Activated T-cell treated with anti-CD3 and anti-CD28 coated beads, Interleukin-2, amount 50 U/mL, for 72 hours (primary cell): ENCODE measurements at regions not wholly inside any gene's neighbourhood (a gene's known extent, or its start where the extent isn't known, plus 50 kb on each side); places are given as distances from the start of the nearest gene placed in this dataset.
"Not testable (repeated sequence)": the region's sequence is repeated elsewhere in the genome, so short reads cannot be mapped to it uniquely, and the experiment has no call there.

Experiments used
- ATAC-seq, 2 donors: fragments of 150-1000 bp; cut with Tn5 transposase; replicated peaks in 1 of 2; 2 replicates each; pipeline ENCODE4 v1.10.0; 2021; ENCODE audit warnings: moderate library complexity in 2 of 2, mild to moderate bottlenecking in 1 of 2
- DNase-seq, 2 donors: peaks; one replicate each; pipeline ENCODE4 v3.0.0; 2021 to 2022; ENCODE audit warnings: mixed read lengths in 1 of 2
- H3K27ac Mint-ChIP-seq: one replicate; pipeline ENCODE4 v1.8.0; 2022; ENCODE audit warnings: mild to moderate bottlenecking, moderate library complexity, mixed read lengths
- H3K27me3 Mint-ChIP-seq: one replicate; pipeline ENCODE4 v1.8.0; 2022; ENCODE audit warnings: low read depth, mixed read lengths
- H3K36me3 Mint-ChIP-seq, 2 donors: one replicate each; pipeline ENCODE4 v1.8.0; 2022; ENCODE audit warnings: mixed read lengths in 2 of 2, mild to moderate bottlenecking in 1 of 2; ENCODE audit not compliant: insufficient read depth in 2 of 2
- H3K4me1 Mint-ChIP-seq: one replicate; pipeline ENCODE4 v1.8.0; 2022; ENCODE audit warnings: low read depth, mixed read lengths
- H3K4me3 Mint-ChIP-seq, 2 donors: one replicate each; pipeline ENCODE4 v1.8.0; 2022; ENCODE audit warnings: mild to moderate bottlenecking in 2 of 2, mixed read lengths in 2 of 2, moderate library complexity in 2 of 2
- H3K9me3 Mint-ChIP-seq, 2 donors: one replicate each; pipeline ENCODE4 v1.8.0; 2022; ENCODE audit warnings: mixed read lengths in 2 of 2

DNA sequence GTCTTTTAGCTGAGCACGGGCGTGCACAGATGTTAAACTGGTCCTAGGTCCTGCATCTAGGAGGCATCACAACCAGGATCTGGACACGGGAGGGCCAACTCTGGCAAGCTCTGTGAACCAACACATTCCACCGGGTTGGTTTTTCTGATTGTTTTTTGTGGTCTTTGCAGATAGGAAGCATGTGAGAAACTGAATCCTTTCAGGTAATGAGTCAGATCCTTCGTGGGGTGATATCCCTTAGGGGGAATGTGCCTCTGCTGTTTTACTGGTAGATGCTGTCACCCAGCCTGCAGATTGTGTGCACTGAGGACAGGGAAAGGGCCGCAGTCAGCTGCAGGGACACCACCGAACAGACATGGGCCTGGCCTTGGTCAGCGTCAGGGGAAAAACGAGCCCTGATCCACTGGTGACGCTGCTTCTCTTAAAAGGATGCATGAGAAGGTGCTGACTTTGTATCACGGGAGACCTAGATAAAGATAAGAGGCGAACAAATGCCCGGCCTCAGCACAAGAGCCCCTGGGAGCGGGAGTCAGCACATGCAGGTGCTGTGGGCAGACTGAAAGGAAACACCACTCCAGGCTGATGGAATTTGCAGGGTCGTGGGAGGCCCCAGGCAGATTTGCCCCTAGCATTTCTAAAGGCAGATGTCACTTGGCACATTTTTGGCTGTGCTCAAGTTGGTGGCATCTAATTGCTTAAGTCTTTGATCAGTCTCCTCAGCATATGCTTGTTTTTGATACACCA lies 51.1 kb downstream of the DOP1B start:
- H3K4me3 Mint-ChIP-seq, result no peak overlapping the region
- H3K9me3 Mint-ChIP-seq, result no peaks in the 10 kb centered on the region
- H3K4me1 Mint-ChIP-seq, result peaks cover 44% of the 10 kb centered on the region
- H3K27me3 Mint-ChIP-seq, result no peaks in the 10 kb centered on the region
- H3K27ac Mint-ChIP-seq, result no peak overlapping the region
- peaks cover 2 to 3% of the 10 kb centered on the region in 2 donors for H3K36me3 Mint-ChIP-seq
- ATAC-seq, result peak; percentile 52 to 63
- peak; percentile 8 to 18 for DNase-seq

DNA sequence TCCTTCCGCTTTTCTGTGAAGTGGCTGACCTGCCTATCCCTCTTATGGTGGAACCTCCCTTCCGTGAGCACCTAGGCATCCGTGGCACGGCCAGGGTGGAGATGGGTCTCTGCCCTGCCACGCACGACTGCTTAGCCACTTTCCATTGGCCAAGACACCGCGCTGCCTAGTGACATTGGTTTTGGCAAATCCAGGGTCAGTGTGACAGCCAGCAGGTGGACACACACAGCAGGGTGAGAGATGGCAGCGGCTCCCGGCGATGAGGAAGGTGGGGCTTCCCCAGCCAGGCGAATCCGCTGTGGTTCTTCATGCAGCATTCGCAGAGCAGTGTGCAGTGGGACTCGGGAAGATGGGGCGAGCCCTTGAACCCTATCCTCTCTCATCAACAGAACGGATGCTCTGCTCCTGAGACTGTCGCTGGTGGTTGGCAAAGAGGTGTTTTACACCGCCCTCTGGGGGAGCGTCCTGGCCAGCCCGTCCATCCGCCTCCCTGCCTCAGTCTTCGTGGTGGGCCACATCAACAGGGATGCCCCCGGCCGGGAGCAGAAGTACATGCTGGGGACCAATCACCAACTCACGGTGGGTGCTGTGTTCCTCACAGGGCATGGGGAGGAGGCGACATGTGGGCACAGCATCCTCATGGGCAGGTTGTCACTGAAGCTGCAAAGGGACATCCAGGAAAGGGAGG lies 51.8 kb downstream of the DOP1B start:
- no peak overlapping the region for H3K27ac Mint-ChIP-seq
- no peak overlapping the region for H3K4me3 Mint-ChIP-seq

DNA sequence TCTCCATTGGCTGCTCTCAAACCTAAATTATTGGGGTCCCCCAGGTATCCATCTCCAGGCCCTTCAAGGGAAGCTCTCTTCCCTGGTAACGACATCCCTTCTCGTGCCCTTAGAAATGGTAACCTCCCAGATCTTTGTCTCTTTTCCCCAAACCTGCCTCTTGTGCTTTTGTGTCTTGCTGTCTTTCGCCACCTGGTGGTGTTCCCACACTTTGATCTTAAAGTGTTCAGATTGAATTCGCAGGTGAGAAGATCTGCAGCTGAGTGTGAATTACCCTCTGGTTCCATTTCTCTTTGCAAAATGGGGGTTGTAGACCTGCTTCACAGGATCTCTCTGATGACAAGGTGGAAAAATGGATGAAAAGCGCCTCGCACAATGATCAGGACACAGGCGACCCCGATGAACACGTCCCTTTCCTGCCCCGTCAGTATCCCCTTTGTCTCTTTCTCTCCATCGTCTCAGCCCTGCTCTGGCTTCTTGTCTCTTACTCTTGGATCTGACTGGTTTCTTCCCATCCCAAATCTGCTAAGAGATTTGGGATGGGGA lies 53.1 kb downstream of the DOP1B start:
- ATAC-seq (no peak), DNase-seq (peak; percentile 34 to 45)
- H3K27me3 Mint-ChIP-seq, result no peaks in the 10 kb centered on the region
- no peak overlapping the region for H3K27ac Mint-ChIP-seq
- peaks cover 30% of the 10 kb centered on the region for H3K4me1 Mint-ChIP-seq
- peaks cover 2 to 4% of the 10 kb centered on the region in 2 donors for H3K36me3 Mint-ChIP-seq
- H3K9me3 Mint-ChIP-seq, result no peaks in the 10 kb centered on the region
- H3K4me3 Mint-ChIP-seq, result no peak overlapping the region

More for the DNA sequence above, 51.8 kb downstream of the DOP1B start:
- H3K4me1 Mint-ChIP-seq, result peaks cover 37% of the 10 kb centered on the region
- H3K36me3 Mint-ChIP-seq, result peaks cover 2 to 3% of the 10 kb centered on the region in 2 donors
- no peak for DNase-seq
- H3K9me3 Mint-ChIP-seq, result no peaks in the 10 kb centered on the region
- no peaks in the 10 kb centered on the region for H3K27me3 Mint-ChIP-seq
- ATAC-seq, result no peak

DNA sequence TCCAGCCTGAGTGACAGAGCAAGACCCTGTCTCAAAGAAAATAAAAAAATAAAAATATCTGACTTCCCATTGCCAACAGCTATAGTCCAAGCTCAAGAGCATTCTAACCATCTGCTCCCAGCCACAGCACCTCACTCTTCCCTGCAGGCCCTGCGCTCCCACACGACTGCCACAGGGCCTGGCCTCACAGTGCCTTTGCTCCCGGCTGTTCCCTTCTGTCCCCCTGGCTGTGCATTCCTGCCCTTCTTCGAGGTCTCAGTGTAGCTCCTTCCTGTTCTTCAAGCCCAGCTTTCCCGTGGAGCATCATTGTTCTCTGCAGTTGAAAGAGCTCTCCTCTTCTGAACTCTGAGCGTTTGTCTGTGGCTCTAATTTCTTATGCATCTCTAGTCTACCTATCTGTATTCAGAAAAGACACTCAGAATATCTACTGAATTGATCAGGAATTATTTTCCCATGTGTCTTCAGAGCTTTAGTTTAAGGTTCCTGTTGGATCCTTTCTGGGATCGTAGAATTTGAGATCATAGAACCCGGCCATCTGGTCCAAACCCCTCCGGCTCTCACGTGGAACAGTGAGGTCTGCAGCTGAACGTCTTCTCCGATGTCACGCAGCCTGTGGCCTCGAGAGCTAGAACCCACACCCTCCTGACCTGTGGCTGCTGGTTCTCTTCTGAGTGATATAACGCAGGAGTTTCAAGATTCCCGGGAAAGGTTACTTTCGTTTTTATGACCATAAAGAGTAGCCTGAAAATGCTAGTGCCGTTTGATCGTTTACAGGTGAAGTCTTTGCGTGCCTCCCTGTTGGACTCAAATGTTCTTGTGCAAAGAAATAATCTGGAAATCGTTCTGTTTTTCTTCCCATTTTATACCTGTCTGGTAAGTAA lies 54.4 kb downstream of the DOP1B start:
- peaks cover 2 to 4% of the 10 kb centered on the region in 2 donors for H3K36me3 Mint-ChIP-seq
- no peak overlapping the region for H3K4me3 Mint-ChIP-seq
- peaks cover 30% of the 10 kb centered on the region for H3K4me1 Mint-ChIP-seq
- no peaks in the 10 kb centered on the region for H3K27me3 Mint-ChIP-seq
- no peak for ATAC-seq
- no peak overlapping the region for H3K27ac Mint-ChIP-seq
- no peak for DNase-seq
- H3K9me3 Mint-ChIP-seq, result no peaks in the 10 kb centered on the region

DNA sequence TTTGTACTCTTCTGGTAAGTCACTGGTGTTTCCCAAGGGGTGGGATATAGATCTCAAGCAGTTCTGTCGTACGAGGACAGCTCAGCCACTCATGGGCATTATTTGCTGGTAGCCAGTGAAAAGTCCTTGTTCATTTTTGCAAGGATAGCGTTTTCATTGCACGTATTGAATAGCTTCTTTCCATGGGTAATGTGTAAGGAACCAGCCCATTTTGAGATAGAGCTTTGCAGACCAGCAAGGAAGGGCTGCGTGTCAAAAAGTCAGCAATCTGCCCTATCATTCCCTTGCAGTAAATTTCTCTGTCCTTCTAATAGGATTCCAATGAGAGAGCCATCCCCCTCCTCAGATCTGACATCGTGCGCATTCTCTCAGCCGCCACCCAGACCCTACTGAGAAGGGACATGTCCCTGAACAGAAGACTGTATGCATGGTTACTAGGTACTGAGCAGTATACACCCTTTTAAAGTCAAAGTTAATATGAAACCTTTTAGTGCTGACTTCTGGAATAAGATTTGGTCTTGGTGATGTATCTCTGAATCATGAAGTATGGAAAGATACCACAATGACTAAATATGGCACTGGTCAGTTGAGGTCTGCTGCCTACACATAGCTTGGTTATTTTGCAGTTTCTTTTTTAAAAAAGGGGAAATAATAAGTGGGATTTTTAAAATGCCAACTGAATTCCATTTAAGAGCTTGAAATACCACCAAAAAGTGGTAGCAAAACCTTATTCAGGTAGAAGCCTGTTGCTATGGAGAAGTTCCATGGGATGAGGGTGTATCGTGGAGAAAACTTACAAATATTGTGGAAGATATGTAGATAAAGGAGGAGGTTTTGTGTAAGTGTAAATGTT lies 55.3 kb downstream of the DOP1B start:
- no peaks in the 10 kb centered on the region for H3K9me3 Mint-ChIP-seq
- H3K4me1 Mint-ChIP-seq, result peaks cover 30% of the 10 kb centered on the region
- no peak for DNase-seq
- no peak overlapping the region for H3K27ac Mint-ChIP-seq
- H3K27me3 Mint-ChIP-seq, result no peaks in the 10 kb centered on the region
- peak; percentile 36 to 68 for ATAC-seq
- peaks cover 2 to 4% of the 10 kb centered on the region in 2 donors for H3K36me3 Mint-ChIP-seq
- H3K4me3 Mint-ChIP-seq, result no peak overlapping the region

DNA sequence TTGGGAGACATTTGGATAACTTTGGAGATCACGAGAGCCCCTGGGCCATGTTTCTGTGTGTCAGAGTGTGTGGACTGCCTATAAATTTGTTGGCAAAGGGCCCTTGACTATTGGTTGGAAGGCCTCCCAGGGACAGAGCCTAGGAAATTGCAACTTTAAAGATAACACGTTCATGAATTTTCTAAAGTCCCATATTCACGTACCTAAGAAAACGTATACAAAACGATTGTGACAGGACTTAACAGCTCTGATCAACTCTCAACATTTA lies 55.8 kb downstream of the DOP1B start:
- H3K9me3 Mint-ChIP-seq, result no peaks in the 10 kb centered on the region
- peaks cover 2 to 4% of the 10 kb centered on the region in 2 donors for H3K36me3 Mint-ChIP-seq
- no peak overlapping the region for H3K4me3 Mint-ChIP-seq
- no peak for DNase-seq
- no peak overlapping the region for H3K27ac Mint-ChIP-seq
- H3K4me1 Mint-ChIP-seq, result peaks cover 26% of the 10 kb centered on the region
- no peak for ATAC-seq
- H3K27me3 Mint-ChIP-seq, result no peaks in the 10 kb centered on the region

DNA sequence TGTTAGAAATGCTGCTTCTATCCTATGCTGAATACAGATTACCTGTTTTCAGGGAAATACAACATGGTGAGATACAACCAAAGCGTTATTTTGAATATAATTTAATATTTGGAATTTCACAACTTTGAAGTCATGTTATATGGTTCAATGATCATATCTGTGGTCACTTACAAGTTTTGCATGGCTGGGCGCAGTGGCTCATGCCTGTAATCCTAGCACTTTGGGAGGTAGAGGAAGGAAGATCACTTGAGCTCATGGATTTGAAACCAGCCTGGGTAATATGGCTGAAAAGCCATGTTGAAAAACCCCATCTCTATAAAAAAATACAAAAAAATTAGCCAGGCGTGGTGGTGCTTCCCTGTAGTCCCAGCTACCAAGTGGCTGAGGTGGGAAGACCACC lies 57.9 kb downstream of the DOP1B start:
- ATAC-seq (no peak), DNase-seq (no peak)
- H3K4me3 Mint-ChIP-seq, result no peak overlapping the region
- H3K27me3 Mint-ChIP-seq, result no peaks in the 10 kb centered on the region
- H3K27ac Mint-ChIP-seq, result no peak overlapping the region
- H3K9me3 Mint-ChIP-seq, result no peaks in the 10 kb centered on the region
- H3K36me3 Mint-ChIP-seq, result peaks cover 1 to 4% of the 10 kb centered on the region in 2 donors
- H3K4me1 Mint-ChIP-seq, result peaks cover 14% of the 10 kb centered on the region

DNA sequence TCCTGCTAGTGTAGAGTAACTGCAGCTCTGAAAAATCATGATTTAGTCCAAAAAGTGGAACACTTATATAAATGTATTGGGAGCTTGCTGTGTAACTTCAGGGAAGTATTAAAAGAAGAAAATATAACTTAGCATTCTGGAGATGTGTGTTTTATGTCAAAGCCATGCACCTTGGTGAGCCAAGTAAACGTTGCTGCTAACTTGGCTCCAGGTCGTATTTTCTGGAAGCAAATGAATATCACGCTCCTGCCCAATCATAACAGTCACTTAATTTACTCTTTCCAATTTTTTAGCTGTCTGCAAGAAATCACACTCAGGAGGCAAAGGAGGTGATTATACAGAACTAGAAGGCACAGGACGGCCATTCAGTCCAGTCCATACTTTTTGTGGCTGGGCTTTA lies 61.1 kb downstream of the DOP1B start:
- Mint-ChIP-seq H3K36me3 (peaks cover 0 to 1% of the 10 kb centered on the region in 2 donors), H3K27ac (no peak overlapping the region), H3K27me3 (no peaks in the 10 kb centered on the region)

DNA sequence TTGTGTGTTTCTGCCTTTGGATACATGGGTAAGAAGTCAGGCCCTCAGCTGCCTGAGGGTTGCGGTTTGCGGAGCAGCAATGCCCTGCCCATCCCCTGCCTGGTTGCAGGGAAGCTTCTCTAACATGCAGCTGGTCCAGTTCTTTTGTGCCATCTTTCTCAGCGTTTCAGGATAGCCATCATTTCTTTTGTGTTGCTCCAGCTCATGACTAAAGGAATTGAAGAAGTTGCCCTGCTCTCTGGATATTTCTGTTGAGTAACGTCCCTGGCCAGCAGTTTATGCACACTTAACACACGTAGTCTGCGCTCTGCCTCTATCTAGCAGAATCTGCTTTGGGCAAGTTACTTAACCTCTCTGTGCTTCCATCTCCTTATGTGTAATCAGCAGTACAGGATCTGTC lies 62.1 kb downstream of the DOP1B start:
- H3K4me1 Mint-ChIP-seq, result no peaks in the 10 kb centered on the region
- no peaks in the 10 kb centered on the region for H3K27me3 Mint-ChIP-seq
- no peak for ATAC-seq
- H3K36me3 Mint-ChIP-seq, result peaks cover 0 to 1% of the 10 kb centered on the region in 2 donors
- DNase-seq, result no peak
- no peak overlapping the region for H3K4me3 Mint-ChIP-seq
- no peaks in the 10 kb centered on the region for H3K9me3 Mint-ChIP-seq
- no peak overlapping the region for H3K27ac Mint-ChIP-seq

More for the DNA sequence above, 61.1 kb downstream of the DOP1B start:
- H3K4me1 Mint-ChIP-seq, result no peaks in the 10 kb centered on the region
- ATAC-seq (no peak), DNase-seq (no peak)
- H3K9me3 Mint-ChIP-seq, result no peaks in the 10 kb centered on the region
- no peak overlapping the region for H3K4me3 Mint-ChIP-seq

DNA sequence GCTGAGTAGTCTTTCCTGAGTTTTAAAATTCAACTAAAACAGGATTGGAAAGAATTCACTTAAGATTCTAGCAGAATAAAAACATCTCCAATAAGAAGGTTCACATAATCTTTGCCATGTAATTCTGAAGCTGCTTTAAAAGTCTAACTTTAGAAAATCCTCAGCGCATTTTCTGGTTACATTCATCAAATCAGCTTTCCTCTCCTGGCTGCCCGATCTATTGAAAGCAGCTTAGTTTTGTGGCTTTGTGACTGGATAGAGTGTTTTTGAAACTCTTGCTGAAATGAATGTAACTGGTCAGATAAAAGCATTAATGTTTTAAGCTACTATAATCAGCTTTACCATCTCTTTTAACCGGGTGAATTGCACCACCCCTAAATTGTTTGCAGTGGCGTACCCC lies 66.8 kb downstream of the DOP1B start:
- H3K4me3 Mint-ChIP-seq, result no peak overlapping the region
- no peaks in the 10 kb centered on the region for H3K27me3 Mint-ChIP-seq
- H3K36me3 Mint-ChIP-seq, result no peaks in the 10 kb centered on the region
- no peak overlapping the region for H3K27ac Mint-ChIP-seq
- H3K9me3 Mint-ChIP-seq, result no peaks in the 10 kb centered on the region
- DNase-seq (no peak), ATAC-seq (no peak)
- H3K4me1 Mint-ChIP-seq, result no peaks in the 10 kb centered on the region

DNA sequence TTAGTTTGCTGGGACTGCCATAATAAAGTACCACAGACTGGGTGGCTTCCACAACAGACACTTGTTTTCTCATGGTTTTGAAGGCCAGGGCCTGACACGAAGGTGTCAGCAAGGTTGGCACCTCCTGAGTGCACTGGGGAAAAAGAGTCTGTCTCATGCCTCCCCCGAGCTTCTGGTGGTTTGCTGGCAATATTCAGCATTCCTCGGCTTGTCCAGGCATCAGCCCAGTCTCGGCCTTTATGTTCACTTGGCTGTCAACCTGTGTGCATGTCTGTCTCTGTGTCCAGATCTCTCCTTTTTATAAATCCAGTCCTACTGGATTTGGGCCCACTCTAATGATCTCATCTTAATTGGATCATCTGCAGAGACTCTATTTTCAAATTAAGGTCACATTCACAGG lies 72.6 kb downstream of the DOP1B start:
- H3K36me3 Mint-ChIP-seq, result peaks cover 0 to 2% of the 10 kb centered on the region in 2 donors
- H3K4me3 Mint-ChIP-seq, result no peak overlapping the region

DNA sequence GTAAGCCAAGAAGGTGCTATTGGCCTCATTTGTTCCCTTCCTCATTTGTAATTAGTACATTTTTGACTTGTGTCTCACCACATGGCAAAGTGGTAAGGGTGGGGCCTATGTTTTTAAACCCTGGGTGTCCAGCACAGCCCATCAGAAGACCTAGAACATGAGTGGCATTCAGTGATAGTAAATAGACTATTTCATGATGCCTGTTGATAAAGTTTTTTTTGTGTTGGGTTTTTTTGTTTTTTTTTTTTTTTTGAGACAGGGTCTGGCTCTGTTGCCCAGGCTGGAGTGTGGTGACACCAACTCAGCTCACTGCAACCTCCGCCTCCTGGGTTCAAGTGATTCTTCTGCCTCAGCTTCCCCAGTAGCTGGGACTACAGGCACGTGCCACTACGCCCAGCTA lies 74.8 kb downstream of the DOP1B start:
- ATAC-seq, H3K9me3 Mint-ChIP-seq, H3K4me3 Mint-ChIP-seq, H3K27ac Mint-ChIP-seq, H3K36me3 Mint-ChIP-seq, DNase-seq, H3K27me3 Mint-ChIP-seq: not testable (repeated sequence)
- H3K4me1 Mint-ChIP-seq, result peaks cover 21% of the 10 kb centered on the region

More for the DNA sequence above, 72.6 kb downstream of the DOP1B start:
- ATAC-seq, result no peak
- H3K4me1 Mint-ChIP-seq, result peaks cover 12% of the 10 kb centered on the region
- no peak overlapping the region for H3K27ac Mint-ChIP-seq
- H3K27me3 Mint-ChIP-seq, result no peaks in the 10 kb centered on the region
- no peaks in the 10 kb centered on the region for H3K9me3 Mint-ChIP-seq
- no peak for DNase-seq
